MM.1S (cell line): ENCODE measurements at regions not wholly inside any gene's neighbourhood (a gene's known extent, or its start where the extent isn't known, plus 50 kb on each side); places are given as distances from the start of the nearest gene placed in this dataset.

Experiments used
- CTCF ChIP-seq: fragments of 300-600 bp; sonication (generic); IDR thresholded peaks from 2 replicates; pipeline ENCODE4 v1.5.1; 2016; ENCODE audit warnings: antibody characterized with exemption, low read length, mixed read lengths
- EZH2phosphoT487 ChIP-seq: fragments of 300-600 bp; sonication (generic); IDR thresholded peaks from 2 replicates; pipeline ENCODE4 v1.6.1; 2018; ENCODE audit warnings: antibody characterized with exemption, low read length

- TF ChIP-seq CTCF (no peak), EZH2phosphoT487 (no peak)
Measured at GRCh38 chr13:34148359-34148758, 330.4 kb downstream of the RFC3 start.
